ENCODE measurements at regions not wholly inside any gene's neighbourhood (a gene's known extent, or its start where the extent isn't known, plus 50 kb on each side); places are given as distances from the start of the nearest gene placed in this dataset.

DNA sequence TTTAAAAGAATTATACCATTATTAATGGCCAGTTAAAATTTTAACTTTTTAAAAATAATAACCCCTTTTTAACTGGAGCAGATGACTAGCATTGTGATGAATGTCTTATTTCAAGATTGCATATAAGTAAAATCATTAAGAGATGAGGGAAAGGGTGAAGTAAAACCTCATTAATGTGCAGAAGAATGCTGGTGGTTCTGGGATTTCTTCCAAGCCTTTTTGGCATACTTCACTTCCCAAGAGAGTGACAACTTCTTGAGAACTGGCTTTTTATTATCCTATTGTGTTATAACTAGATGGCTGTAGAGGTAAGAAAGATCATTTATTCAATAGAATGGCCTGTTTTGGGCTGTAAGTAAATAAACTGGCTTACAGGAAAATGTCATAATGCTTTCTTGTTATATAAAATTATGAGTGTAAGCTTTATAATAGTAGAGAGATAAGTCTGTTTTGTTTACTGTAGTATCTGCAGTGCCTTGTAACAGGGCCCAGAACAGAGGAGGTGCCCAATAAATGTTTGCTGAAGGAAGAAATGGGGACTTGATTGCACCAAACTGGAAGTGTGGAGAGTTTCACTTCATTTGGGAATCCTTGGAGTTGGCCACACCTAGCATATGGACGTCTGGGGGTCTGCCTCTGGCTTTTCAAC is 242.9 kb upstream of the PITX2 start:
- ATAC-seq (no peak), DNase-seq (no peak)
- no peaks in the 10 kb centered on the region for H3K9me3 ChIP-seq
- intact Hi-C loops (cut with DNase I) = no loop called here
- peaks cover 0 to 13% (median 3%) of the 10 kb centered on the region in 4 donors for H3K4me1 ChIP-seq
- no peak overlapping the region for H3K27ac ChIP-seq
- WGBS (ENCODE audit: insufficient coverage, low coverage, low lambda C conversion rate, missing lambda C conversion rate) = 33% methylated on average over 1 of the region's 1 CpG
- H3K36me3 ChIP-seq = no peaks in the 10 kb centered on the region
- TF ChIP-seq, protein P1, sequence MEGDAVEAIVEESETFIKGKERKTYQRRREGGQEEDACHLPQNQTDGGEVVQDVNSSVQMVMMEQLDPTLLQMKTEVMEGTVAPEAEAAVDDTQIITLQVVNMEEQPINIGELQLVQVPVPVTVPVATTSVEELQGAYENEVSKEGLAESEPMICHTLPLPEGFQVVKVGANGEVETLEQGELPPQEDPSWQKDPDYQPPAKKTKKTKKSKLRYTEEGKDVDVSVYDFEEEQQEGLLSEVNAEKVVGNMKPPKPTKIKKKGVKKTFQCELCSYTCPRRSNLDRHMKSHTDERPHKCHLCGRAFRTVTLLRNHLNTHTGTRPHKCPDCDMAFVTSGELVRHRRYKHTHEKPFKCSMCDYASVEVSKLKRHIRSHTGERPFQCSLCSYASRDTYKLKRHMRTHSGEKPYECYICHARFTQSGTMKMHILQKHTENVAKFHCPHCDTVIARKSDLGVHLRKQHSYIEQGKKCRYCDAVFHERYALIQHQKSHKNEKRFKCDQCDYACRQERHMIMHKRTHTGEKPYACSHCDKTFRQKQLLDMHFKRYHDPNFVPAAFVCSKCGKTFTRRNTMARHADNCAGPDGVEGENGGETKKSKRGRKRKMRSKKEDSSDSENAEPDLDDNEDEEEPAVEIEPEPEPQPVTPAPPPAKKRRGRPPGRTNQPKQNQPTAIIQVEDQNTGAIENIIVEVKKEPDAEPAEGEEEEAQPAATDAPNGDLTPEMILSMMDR (IDR thresholded peaks at IDR 0.05) = no peak
- TF ChIP-seq POLR2A (IDR thresholded peaks at IDR 0.05) = no peak
- H3K4me3 ChIP-seq = no peak overlapping the region
- no peaks in the 10 kb centered on the region for H3K27me3 ChIP-seq

DNA sequence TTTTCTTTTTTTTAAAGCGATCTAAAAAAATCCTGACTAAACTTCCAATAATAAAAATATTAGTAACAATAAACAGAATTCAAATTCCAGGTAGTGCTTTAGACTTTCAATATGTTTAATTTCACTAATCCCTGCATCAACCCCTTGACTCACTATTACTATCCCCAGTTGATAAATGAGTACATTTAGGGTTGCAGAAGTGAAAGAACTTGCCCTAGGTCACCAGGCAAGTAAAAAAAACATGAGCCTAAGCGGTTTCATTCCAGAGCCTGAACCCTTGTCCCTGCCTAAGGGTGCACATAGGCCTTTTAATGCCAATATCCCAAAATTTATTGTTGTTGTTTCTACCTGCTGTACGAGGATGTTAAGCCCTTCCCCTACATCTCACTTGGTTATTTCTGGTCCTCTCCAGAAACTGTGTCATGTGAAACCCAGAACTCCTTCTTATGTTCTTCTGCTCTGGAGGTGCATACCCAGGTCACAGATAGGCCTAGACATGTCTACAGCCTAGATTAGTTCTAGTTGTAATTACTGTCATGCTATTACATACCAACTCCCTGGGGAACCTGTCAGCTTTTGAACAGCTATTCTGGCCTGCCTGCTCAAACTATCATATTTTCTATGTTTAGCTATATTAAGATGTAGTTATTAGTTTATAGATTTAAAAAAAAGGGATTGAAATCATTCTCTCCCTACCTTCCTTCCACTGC is 244.5 kb upstream of the PITX2 start:
- TF ChIP-seq, protein P1 (IDR thresholded peaks at IDR 0.05) = no peak
- TF ChIP-seq POLR2A (IDR thresholded peaks at IDR 0.05) = no peak
- 50% methylated on average over 2 of the region's 3 CpGs for WGBS (ENCODE audit: insufficient coverage, low coverage, low lambda C conversion rate, missing lambda C conversion rate)
- no peaks in the 10 kb centered on the region for H3K9me3 ChIP-seq
- H3K27ac ChIP-seq = no peak overlapping the region
- H3K4me3 ChIP-seq = no peak overlapping the region
- intact Hi-C loops (cut with DNase I) = no loop called here
- no peaks in the 10 kb centered on the region for H3K36me3 ChIP-seq
- H3K4me1 ChIP-seq = peaks cover 0 to 13% (median 3%) of the 10 kb centered on the region in 4 donors
- ATAC-seq (peak in 1 of 4 donors; percentile 51), DNase-seq (no peak)
- no peaks in the 10 kb centered on the region for H3K27me3 ChIP-seq

DNA sequence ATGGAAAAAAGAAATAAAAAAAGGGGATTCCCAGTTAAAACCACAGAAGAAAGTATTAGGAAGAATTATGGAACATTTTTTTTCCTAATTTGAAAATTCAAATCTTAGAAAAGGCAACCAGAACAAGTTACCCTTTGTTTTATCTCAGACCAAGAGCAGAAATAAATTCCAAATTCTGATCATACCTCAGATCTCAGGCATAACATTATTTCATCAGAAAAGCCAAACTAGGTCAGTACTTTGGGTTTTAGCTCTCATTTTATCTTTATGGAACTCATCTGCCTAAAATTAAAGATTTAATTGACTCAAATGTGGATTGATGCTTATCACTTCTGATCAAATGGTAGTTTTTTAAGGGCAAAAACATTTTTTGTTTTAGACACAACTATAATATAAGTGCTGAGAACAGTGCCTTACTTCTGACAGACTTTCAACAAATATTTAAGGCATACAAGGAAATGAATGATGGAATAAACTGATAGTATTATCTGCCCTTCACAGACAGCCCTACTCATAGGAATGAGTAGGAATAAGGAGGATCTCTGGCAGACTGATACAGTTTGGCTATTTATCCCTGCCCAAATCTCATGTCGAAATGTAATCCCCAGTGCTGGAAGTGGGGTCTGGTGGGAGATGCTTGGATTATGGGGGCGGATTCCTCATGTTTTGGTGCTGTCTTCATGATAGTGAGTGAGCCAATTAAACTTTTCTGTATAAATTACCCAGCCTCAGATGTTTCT is 245.3 kb upstream of the PITX2 start:
- Histone ChIP-seq H3K27me3 (no peaks in the 10 kb centered on the region), H3K4me3 (no peak overlapping the region), H3K4me1 (peaks cover 0 to 13% (median 3%) of the 10 kb centered on the region in 4 donors), H3K36me3 (no peaks in the 10 kb centered on the region), H3K27ac (no peak overlapping the region), H3K9me3 (no peaks in the 10 kb centered on the region)
- no peak for DNase-seq
- intact Hi-C loops (cut with DNase I) = no loop called here
- WGBS (ENCODE audit: insufficient coverage, low coverage, low lambda C conversion rate, missing lambda C conversion rate) = 93% methylated on average over 2 of the region's 2 CpGs
- TF ChIP-seq POLR2A (IDR thresholded peaks at IDR 0.05) = no peak
- TF ChIP-seq, protein P1 (IDR thresholded peaks at IDR 0.05) = no peak
- ATAC-seq = no peak

DNA sequence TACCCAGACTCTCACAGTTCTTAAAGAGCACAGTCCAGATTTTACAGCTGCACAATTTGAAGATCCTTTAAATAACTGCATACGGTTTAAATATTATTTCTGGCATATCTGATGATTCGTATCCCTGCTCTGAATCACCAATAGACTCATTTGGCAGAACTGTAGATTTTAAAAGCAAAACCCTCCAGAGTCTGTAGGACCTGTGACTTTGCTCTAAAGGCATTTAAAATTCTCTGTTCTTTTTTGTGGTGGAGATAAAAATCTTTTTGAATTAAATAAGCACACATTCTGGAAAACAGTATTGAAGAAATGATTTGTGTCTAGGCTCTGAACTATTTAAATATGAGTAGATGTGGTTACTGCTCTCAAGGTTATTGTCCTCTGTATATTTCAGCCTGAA is 246.2 kb upstream of the PITX2 start:
- Histone ChIP-seq H3K4me3 (no peak overlapping the region), H3K9me3 (no peaks in the 10 kb centered on the region), H3K4me1 (peaks cover 0 to 13% (median 3%) of the 10 kb centered on the region in 4 donors), H3K27me3 (no peaks in the 10 kb centered on the region), H3K27ac (no peak overlapping the region), H3K36me3 (no peaks in the 10 kb centered on the region)
- DNase-seq (no peak), ATAC-seq (no peak)
- WGBS (ENCODE audit: insufficient coverage, low coverage, low lambda C conversion rate, missing lambda C conversion rate) = 31% methylated on average over 2 of the region's 2 CpGs
- intact Hi-C loops (cut with DNase I) = no loop called here
- TF ChIP-seq POLR2A (IDR thresholded peaks at IDR 0.05) = no peak
- TF ChIP-seq, protein P1 (IDR thresholded peaks at IDR 0.05) = no peak

Data from right lobe of liver (tissue), 6 donors.